HepG2 (cell line): ENCODE measurements at regions not wholly inside any gene's neighbourhood (a gene's known extent, or its start where the extent isn't known, plus 50 kb on each side); places are given as distances from the start of the nearest gene placed in this dataset.

ENCODE experiments used
- ATAC-seq: fragments of 200-7000 bp; cut with Tn5 transposase; 3 replicates; pipeline ENCODE4 v1.9.1; 2020; ENCODE audit warnings: mild to moderate bottlenecking, moderate library complexity
- BruUV-seq: library from RNA; stranded (reverse); fragments of 400-500 nt; replicated peaks from 2 replicates; lab custom pipeline; 2021; lab: Mats Ljungman, UMichigan
- CTCF ChIA-PET: fragments of 300-600 bp; formaldehyde crosslinking; extraction: SDS; loops from one replicate; lab custom pipeline; 2021; ENCODE audit warnings: low total read pairs, inconsistent platforms, low intra/inter-chr PET ratio; lab: Yijun Ruan, JAX
- POLR2A ChIA-PET: fragments of 350-600 bp; sonication (Branson Sonifier 250); formaldehyde crosslinking; loops from one replicate; lab custom pipeline; 2020; ENCODE audit warnings: antibody characterized with exemption, inconsistent platforms; lab: Yijun Ruan, JAX
- DNase-seq: peaks from one replicate; pipeline ENCODE4 v3.0.0-alpha.2; 2015; ENCODE audit warnings: low spot score
- FAIRE-seq: peaks from 3 replicates; lab custom pipeline; 2011; peaks lifted over from hg19 to GRCh38; lab: Jason Lieb, UNC
- H2AFZ ChIP-seq: one replicate; pipeline ENCODE4 v1.6.1; 2011; ENCODE audit warnings: low read length, inconsistent platforms
- H3K27ac ChIP-seq: fragments of 300-600 bp; 3 replicates; pipeline ENCODE4 v1.8.0; 2011; ENCODE audit warnings: mixed run types, mild to moderate bottlenecking, mixed read lengths, low read length, inconsistent platforms; ENCODE audit not compliant: insufficient read depth; ENCODE audit errors: extremely low read length
- H3K27me3 ChIP-seq, 2 experiments: fragments of 200-600 bp in 1 of 2; 2 replicates in 1 of 2; 3 replicates in 1 of 2; pipeline versions ENCODE4 v1.6.0 to v1.8.0; 2011; ENCODE audit warnings: low read length in 2 of 2, mild to moderate bottlenecking in 2 of 2, moderate library complexity in 2 of 2, inconsistent platforms in 1 of 2; ENCODE audit not compliant: insufficient read depth in 2 of 2, control insufficient read depth in 1 of 2
- H3K36me3 ChIP-seq, 2 experiments: fragments of 200-600 bp in 1 of 2; replicated peaks in 1 of 2; 2 replicates in 1 of 2; 3 replicates in 1 of 2; pipeline versions ENCODE4 v1.5.1 to v1.8.0; 2011; ENCODE audit warnings: low read length in 2 of 2, inconsistent platforms in 1 of 2; ENCODE audit not compliant: insufficient read depth in 2 of 2, control insufficient read depth in 1 of 2
- H3K4me1 ChIP-seq: 2 replicates; pipeline ENCODE4 v1.5.1; 2012; ENCODE audit warnings: low read length, inconsistent platforms; ENCODE audit not compliant: insufficient read depth
- H3K4me2 ChIP-seq: 2 replicates; pipeline ENCODE4 v1.6.0; 2011; ENCODE audit warnings: low read depth, low read length, inconsistent platforms
- H3K4me3 ChIP-seq, 3 experiments: fragments of 200-600 bp in 1 of 3; sonication (generic), shearing (Covaris generic) in 1 of 3; replicated peaks in 1 of 3; 2 replicates each; pipeline ENCODE4 v1.5.1; 2011 to 2016; ENCODE audit warnings: low read length in 3 of 3, inconsistent platforms in 2 of 3, low read depth in 2 of 3, mild to moderate bottlenecking in 2 of 3, control low read depth in 1 of 3, mixed read lengths in 1 of 3; ENCODE audit not compliant: insufficient read depth in 1 of 3
- H3K79me2 ChIP-seq: one replicate; pipeline ENCODE4 v1.6.1; 2011; ENCODE audit warnings: low read length, inconsistent platforms; ENCODE audit not compliant: insufficient read depth
- H3K9ac ChIP-seq: 2 replicates; pipeline ENCODE4 v1.6.0; 2011; ENCODE audit warnings: mild to moderate bottlenecking, low read depth, low read length, inconsistent platforms; ENCODE audit not compliant: insufficient read depth
- H3K9me3 ChIP-seq: 2 replicates; pipeline ENCODE4 v1.5.1; 2012; ENCODE audit warnings: mild to moderate bottlenecking, low read length
- H4K20me1 ChIP-seq: 2 replicates; pipeline ENCODE4 v1.6.0; 2011; ENCODE audit warnings: inconsistent platforms, mild to moderate bottlenecking, low read length, moderate library complexity; ENCODE audit not compliant: insufficient read depth
- HOXA7 ChIP-seq: sonication (generic); formaldehyde crosslinking; IDR thresholded peaks from 2 replicates; pipeline ENCODE4 v1.8.1; 2022; ENCODE audit warnings: mild to moderate bottlenecking, missing genetic modification reagents, moderate library complexity
- NFATC3 ChIP-seq: sonication (generic); formaldehyde crosslinking; IDR thresholded peaks from 2 replicates; pipeline ENCODE4 v1.5.1; 2020; ENCODE audit warnings: mild to moderate bottlenecking, missing genetic modification reagents
- ZNF30 ChIP-seq: sonication (generic); formaldehyde crosslinking; IDR thresholded peaks from 2 replicates; pipeline ENCODE4 v1.5.0; 2020; ENCODE audit warnings: mild to moderate bottlenecking, missing genetic modification reagents
- ZNF678 ChIP-seq: sonication (generic); formaldehyde crosslinking; IDR thresholded peaks from 2 replicates; pipeline ENCODE4 v1.4.0; 2020; ENCODE audit warnings: mild to moderate bottlenecking, missing genetic modification reagents
- ZNF761 ChIP-seq: sonication (generic); formaldehyde crosslinking; conservative IDR thresholded peaks from 2 replicates; pipeline ENCODE4 v1.4.0; 2020; ENCODE audit warnings: mild to moderate bottlenecking, missing genetic modification reagents
- WGBS: methylation state at CpG from one replicate; pipeline ENCODE4 v1.1.6; 2017; ENCODE audit warnings: low lambda C conversion rate; 5-methylcytosine and 5-hydroxymethylcytosine counted together
- in situ Hi-C: cut with HindIII; loops from 2 replicates; pipeline ENCODE4 v1.10.0; 2017; ENCODE audit warnings: low pct_unique_long_range_greater_than_20kb; ENCODE audit not compliant: extremely low pct_ligation_motif_present
- intact Hi-C: fragments of 100-400 bp; cut with micrococcal nuclease; formaldehyde crosslinking; loops from one replicate; pipeline ENCODE4 v1.10.0; 2022; ENCODE audit not compliant: unreplicated experiment
- TF ChIP-seq, protein P1 (sequence below): sonication (generic); formaldehyde crosslinking; conservative IDR thresholded peaks from 2 replicates; pipeline ENCODE4 v1.4.0; 2020; ENCODE audit warnings: missing genetic modification reagents

DNA sequence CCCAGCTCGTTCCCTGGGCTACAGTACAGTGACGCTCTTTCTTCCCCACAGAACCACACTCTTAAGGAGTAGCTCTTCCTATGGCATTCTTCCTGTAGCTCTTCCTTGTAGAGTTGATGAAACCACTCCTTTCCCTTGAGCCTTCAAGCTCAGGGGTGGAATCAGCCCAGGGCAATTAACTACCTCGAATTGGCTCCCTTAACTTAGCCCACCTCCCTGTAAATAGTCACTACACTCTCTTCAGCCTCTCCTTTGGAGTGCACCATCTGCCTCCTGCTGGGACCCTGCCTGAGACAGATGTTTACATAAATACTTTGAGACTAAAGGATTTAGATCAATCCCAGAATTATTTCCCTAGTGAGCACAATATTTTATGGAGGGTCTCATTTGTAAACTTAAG is 537.8 kb upstream of the AUTS2 start (continued):
- TF ChIP-seq ZNF761 (no peak), ZNF30 (CRISPR knock-in tag) (no peak)
- TF ChIP-seq, all 625 proteins: peak for 0

DNA sequence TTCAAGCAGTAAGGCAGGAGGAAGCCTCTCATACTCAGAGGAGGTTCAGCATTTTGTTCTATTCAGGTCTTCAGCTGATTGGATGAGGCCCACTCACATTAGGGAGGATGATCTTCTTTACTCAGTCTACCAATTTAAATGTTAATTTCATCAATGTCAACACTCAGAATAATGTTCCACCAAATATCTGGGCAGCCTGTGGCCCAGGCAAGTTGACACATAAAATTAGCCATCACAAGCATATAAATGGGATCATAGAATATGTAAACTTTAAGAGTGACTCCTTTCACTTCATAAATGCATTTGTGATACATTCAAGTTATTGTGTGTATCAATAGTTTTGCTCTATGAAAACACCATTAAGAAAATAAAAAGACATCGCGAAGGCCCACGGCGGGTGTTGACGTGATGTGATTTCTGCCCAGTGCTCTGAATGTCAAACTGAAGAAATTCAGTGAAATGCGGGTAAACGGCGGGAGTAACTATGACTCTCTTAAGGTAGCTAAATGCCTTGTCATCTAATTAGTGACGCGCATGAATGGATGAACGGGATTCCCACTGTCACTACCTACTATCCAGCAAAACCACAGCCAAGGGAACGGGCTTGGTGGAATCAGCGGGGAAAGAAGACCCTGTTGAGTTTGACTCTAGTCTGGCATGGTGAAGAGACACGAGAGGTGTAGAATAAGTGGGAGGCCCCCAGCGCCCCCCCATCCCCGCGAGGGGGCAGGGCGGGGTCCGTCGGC is 536.1 kb upstream of the AUTS2 start:
- TF ChIP-seq HOXA7 (CRISPR knock-in tag) (no peak), NFATC3 (CRISPR knock-in tag) (no peak), ZNF678 (CRISPR knock-in tag) (no peak)
- TF ChIP-seq, protein P1, sequence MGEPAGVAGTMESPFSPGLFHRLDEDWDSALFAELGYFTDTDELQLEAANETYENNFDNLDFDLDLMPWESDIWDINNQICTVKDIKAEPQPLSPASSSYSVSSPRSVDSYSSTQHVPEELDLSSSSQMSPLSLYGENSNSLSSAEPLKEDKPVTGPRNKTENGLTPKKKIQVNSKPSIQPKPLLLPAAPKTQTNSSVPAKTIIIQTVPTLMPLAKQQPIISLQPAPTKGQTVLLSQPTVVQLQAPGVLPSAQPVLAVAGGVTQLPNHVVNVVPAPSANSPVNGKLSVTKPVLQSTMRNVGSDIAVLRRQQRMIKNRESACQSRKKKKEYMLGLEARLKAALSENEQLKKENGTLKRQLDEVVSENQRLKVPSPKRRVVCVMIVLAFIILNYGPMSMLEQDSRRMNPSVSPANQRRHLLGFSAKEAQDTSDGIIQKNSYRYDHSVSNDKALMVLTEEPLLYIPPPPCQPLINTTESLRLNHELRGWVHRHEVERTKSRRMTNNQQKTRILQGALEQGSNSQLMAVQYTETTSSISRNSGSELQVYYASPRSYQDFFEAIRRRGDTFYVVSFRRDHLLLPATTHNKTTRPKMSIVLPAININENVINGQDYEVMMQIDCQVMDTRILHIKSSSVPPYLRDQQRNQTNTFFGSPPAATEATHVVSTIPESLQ (CRISPR knock-in tag): no peak
- no peaks in the 10 kb centered on the region for H3K27me3 ChIP-seq
- no peaks in the 10 kb centered on the region for H3K79me2 ChIP-seq
- no peaks in the 10 kb centered on the region for H4K20me1 ChIP-seq
- H3K4me1 ChIP-seq: no peaks in the 10 kb centered on the region
- in situ Hi-C loops (no loop called here), intact Hi-C loops (no loop called here)
- no peak overlapping the region for H2AFZ ChIP-seq
- peaks cover 55% of the 10 kb centered on the region for H3K9me3 ChIP-seq
- no peak overlapping the region for H3K27ac ChIP-seq
- no peak for FAIRE-seq
- no peak overlapping the region for H3K4me3 ChIP-seq
- BruUV-seq: no TSS peak
- POLR2A ChIA-PET: no interaction called here
- WGBS: 53% methylated on average over 20 of the region's 20 CpGs
- no peak overlapping the region for H3K9ac ChIP-seq
- DNase-seq: no peak
- no peaks in the 10 kb centered on the region for H3K36me3 ChIP-seq
- CTCF ChIA-PET: no interaction called here
- no peak overlapping the region for H3K4me2 ChIP-seq
- ATAC-seq: no peak
